ENCODE measurements at regions not wholly inside any gene's neighbourhood (a gene's known extent, or its start where the extent isn't known, plus 50 kb on each side); places are given as distances from the start of the nearest gene placed in this dataset.

DNA sequence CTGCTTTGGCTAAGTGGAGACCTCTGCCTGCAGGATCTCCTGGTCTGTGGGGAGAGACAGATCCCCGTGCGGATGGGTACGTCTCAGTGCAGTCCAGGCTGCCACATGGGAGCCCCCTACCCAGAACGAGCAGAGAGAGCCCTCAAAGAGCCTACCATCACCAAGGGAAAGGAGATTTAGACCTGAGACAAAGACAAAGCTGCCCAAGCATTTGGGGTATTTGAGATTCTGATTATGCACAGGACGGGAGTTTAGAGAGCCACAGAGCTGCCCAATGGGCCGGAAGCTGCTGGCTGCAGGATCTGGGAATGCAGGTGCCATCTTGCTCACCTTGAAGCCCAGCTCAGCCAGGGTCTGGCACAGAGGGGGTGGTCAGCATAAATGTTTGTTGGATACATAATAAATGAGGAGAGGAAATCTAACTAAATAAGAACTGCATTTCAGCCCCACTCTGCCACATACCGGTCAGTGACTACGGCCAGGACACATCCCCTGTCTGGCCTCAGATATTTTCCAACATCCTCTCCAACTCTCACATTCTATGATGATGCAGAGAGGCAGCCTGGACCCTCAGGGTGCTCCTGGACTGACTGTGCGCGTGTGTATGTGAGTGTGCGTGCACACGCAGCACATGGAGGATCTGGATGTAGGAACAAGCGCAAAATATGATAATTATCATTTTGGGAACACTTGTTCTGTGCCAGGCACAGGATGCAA, 157.8 kb downstream of the FGF18 start:
- TF ChIP-seq, protein P1, sequence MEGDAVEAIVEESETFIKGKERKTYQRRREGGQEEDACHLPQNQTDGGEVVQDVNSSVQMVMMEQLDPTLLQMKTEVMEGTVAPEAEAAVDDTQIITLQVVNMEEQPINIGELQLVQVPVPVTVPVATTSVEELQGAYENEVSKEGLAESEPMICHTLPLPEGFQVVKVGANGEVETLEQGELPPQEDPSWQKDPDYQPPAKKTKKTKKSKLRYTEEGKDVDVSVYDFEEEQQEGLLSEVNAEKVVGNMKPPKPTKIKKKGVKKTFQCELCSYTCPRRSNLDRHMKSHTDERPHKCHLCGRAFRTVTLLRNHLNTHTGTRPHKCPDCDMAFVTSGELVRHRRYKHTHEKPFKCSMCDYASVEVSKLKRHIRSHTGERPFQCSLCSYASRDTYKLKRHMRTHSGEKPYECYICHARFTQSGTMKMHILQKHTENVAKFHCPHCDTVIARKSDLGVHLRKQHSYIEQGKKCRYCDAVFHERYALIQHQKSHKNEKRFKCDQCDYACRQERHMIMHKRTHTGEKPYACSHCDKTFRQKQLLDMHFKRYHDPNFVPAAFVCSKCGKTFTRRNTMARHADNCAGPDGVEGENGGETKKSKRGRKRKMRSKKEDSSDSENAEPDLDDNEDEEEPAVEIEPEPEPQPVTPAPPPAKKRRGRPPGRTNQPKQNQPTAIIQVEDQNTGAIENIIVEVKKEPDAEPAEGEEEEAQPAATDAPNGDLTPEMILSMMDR (IDR thresholded peaks at IDR 0.05; ENCODE audit: low read length) = no peak
- no peak for TF ChIP-seq EZH2 (IDR thresholded peaks at IDR 0.05; ENCODE audit: borderline replicate concordance, low read length)
